Keratinocyte (primary cell): ENCODE measurements at regions not wholly inside any gene's neighbourhood (a gene's known extent, or its start where the extent isn't known, plus 50 kb on each side); places are given as distances from the start of the nearest gene placed in this dataset.

Experiments used
- DNase-seq: peaks from one replicate; pipeline ENCODE4 v3.0.0-alpha.2; 2011; ENCODE audit warnings: low read depth, missing footprints, low spot score
- FAIRE-seq: peaks from 2 replicates; lab custom pipeline; 2011; peaks lifted over from hg19 to GRCh38; lab: Jason Lieb, UNC
- H2AFZ ChIP-seq: 2 replicates; pipeline ENCODE4 v1.6.0; 2012; ENCODE audit warnings: low read length, control low read depth, inconsistent platforms; ENCODE audit not compliant: control insufficient read depth
- H3K27ac ChIP-seq: 2 replicates; pipeline ENCODE4 v1.5.1; 2011; ENCODE audit warnings: low read length; ENCODE audit not compliant: control insufficient read depth, insufficient read depth
- H3K27me3 ChIP-seq: 3 replicates; pipeline ENCODE4 v1.6.0; 2011; ENCODE audit warnings: low read length; ENCODE audit not compliant: control insufficient read depth, insufficient read depth; ENCODE audit errors: extremely low read depth
- H3K36me3 ChIP-seq, 2 experiments: 2 replicates in 1 of 2; 3 replicates in 1 of 2; pipeline ENCODE4 v1.5.1; 2011; ENCODE audit warnings: low read length in 2 of 2, mild to moderate bottlenecking in 1 of 2; ENCODE audit not compliant: control insufficient read depth in 2 of 2, insufficient read depth in 2 of 2; ENCODE audit errors: extremely low read depth in 1 of 2
- H3K4me1 ChIP-seq: 3 replicates; pipeline ENCODE4 v1.5.1; 2011; ENCODE audit warnings: low read length; ENCODE audit not compliant: control insufficient read depth, insufficient read depth; ENCODE audit errors: extremely low read depth
- H3K4me2 ChIP-seq: 3 replicates; pipeline ENCODE4 v1.6.0; 2011; ENCODE audit warnings: low read depth, low read length; ENCODE audit not compliant: control insufficient read depth, insufficient read depth; ENCODE audit errors: extremely low read depth
- H3K4me3 ChIP-seq, 3 experiments: fragments of 200-600 bp in 1 of 3; sonication (generic) in 1 of 3; 2 replicates in 2 of 3; 3 replicates in 1 of 3; pipeline ENCODE4 v1.5.1; 2011 to 2016; ENCODE audit warnings: low read length in 3 of 3, mild to moderate bottlenecking in 3 of 3, control low read depth in 2 of 3, inconsistent platforms in 1 of 3, low read depth in 1 of 3, mixed read lengths in 1 of 3, mixed run types in 1 of 3, moderate library complexity in 1 of 3; ENCODE audit not compliant: control insufficient read depth in 2 of 3, insufficient read depth in 2 of 3; ENCODE audit errors: extremely low read depth in 1 of 3
- H3K79me2 ChIP-seq: 2 replicates; pipeline ENCODE4 v1.6.0; 2012; ENCODE audit warnings: low read length; ENCODE audit not compliant: control insufficient read depth, insufficient read depth
- H3K9ac ChIP-seq: 3 replicates; pipeline ENCODE4 v1.6.0; 2011; ENCODE audit warnings: low read length; ENCODE audit not compliant: control insufficient read depth, insufficient read depth; ENCODE audit errors: extremely low read depth
- H3K9me1 ChIP-seq: 3 replicates; pipeline ENCODE4 v1.6.0; 2011; ENCODE audit warnings: low read length; ENCODE audit not compliant: control insufficient read depth, insufficient read depth; ENCODE audit errors: extremely low read depth
- H3K9me3 ChIP-seq: 2 replicates; pipeline ENCODE4 v1.5.1; 2012; ENCODE audit warnings: low read depth, low read length; ENCODE audit not compliant: control insufficient read depth
- H4K20me1 ChIP-seq: 3 replicates; pipeline ENCODE4 v1.6.0; 2011; ENCODE audit warnings: low read length; ENCODE audit not compliant: control insufficient read depth, insufficient read depth; ENCODE audit errors: extremely low read depth
- CTCF ChIP-seq, 3 experiments: IDR thresholded peaks in 1 of 3; conservative IDR thresholded peaks in 1 of 3; optimal IDR thresholded peaks in 1 of 3; 2 replicates in 2 of 3; 3 replicates in 1 of 3; pipeline versions ENCODE3 to v1.5.1; 2011; ENCODE audit warnings: low read length in 3 of 3, mild to moderate bottlenecking in 3 of 3, moderate library complexity in 2 of 3, control low read depth in 1 of 3, inconsistent platforms in 1 of 3; ENCODE audit not compliant: insufficient read depth in 2 of 3; ENCODE audit errors: extremely low read depth in 1 of 3
- EZH2 ChIP-seq: IDR thresholded peaks from one replicate; pipeline ENCODE4 v1.6.1; 2012; ENCODE audit warnings: inconsistent platforms, mild to moderate bottlenecking, low read length, moderate library complexity
- dilution Hi-C: fragments of 300-500 bp; cut with MboI; formaldehyde crosslinking; loops from one replicate; pipeline ENCODE4 v1.7.0; 2020; ENCODE audit warnings: low sequenced_read_pairs; ENCODE audit not compliant: extremely low pct_ligation_motif_present

- Histone ChIP-seq H2AFZ (no peak overlapping the region), H3K4me3 (no peak overlapping the region), H3K36me3 (no peaks in the 10 kb centered on the region), H3K79me2 (no peaks in the 10 kb centered on the region), H3K4me2 (no peak overlapping the region), H3K27ac (no peak overlapping the region), H4K20me1 (no peaks in the 10 kb centered on the region), H3K9me3 (no peaks in the 10 kb centered on the region), H3K9ac (no peak overlapping the region), H3K4me1 (no peaks in the 10 kb centered on the region), H3K9me1 (no peaks in the 10 kb centered on the region), H3K27me3 (no peaks in the 10 kb centered on the region)
- dilution Hi-C loops: no loop called here
- DNase-seq (no peak), FAIRE-seq (no peak)
- no peak for TF ChIP-seq CTCF (optimal IDR thresholded peaks at IDR 0.05 in 1 of 3, IDR thresholded peaks at IDR 0.05 in 1 of 3, conservative IDR thresholded peaks at IDR 0.05 in 1 of 3; ENCODE audit: extremely low read depth in 1 of 3, insufficient read depth in 2 of 3, low read length in 3 of 3)
- no peak for TF ChIP-seq EZH2
Observed at GRCh38 chr2:94769733-94770132, 101.5 kb upstream of the TEKT4 start.

GRCh38 chr2:94774851-94775250 is 96.4 kb upstream of the TEKT4 start:
- Histone ChIP-seq H3K9me3 (no peaks in the 10 kb centered on the region), H3K36me3 (no peaks in the 10 kb centered on the region), H3K9ac (no peak overlapping the region), H2AFZ (no peak overlapping the region), H3K27me3 (no peaks in the 10 kb centered on the region), H3K27ac (no peak overlapping the region), H3K4me2 (no peak overlapping the region), H4K20me1 (no peaks in the 10 kb centered on the region), H3K79me2 (no peaks in the 10 kb centered on the region), H3K4me1 (no peaks in the 10 kb centered on the region), H3K9me1 (no peaks in the 10 kb centered on the region), H3K4me3 (no peak overlapping the region)
- dilution Hi-C loops: no loop called here
- FAIRE-seq (no peak), DNase-seq (no peak)
- TF ChIP-seq CTCF (optimal IDR thresholded peaks at IDR 0.05 in 1 of 3, IDR thresholded peaks at IDR 0.05 in 1 of 3, conservative IDR thresholded peaks at IDR 0.05 in 1 of 3; ENCODE audit: extremely low read depth in 1 of 3, insufficient read depth in 2 of 3, low read length in 3 of 3) (no peak), EZH2 (no peak)
